HG02885 (cell line): ENCODE measurements at regions not wholly inside any gene's neighbourhood (a gene's known extent, or its start where the extent isn't known, plus 50 kb on each side); places are given as distances from the start of the nearest gene placed in this dataset.

Experiments
- ATAC-seq: cut with Tn5 transposase; IDR thresholded peaks from one replicate; pipeline ENCODE4 v1.9.1; 2021; ENCODE audit warnings: mild to moderate bottlenecking; ENCODE audit not compliant: unreplicated experiment, poor library complexity

- ATAC-seq: no peak
Measured at GRCh38 chr18:56246916-56247315, 391.5 kb downstream of the TXNL1 start.

GRCh38 chr18:56245866-56246580 is 392.4 kb downstream of the TXNL1 start:
- no peak for ATAC-seq

- no peak for ATAC-seq
Measured at GRCh38 chr18:56240405-56240804, 398.0 kb downstream of the TXNL1 start.

- no peak for ATAC-seq
Measured at GRCh38 chr18:56238576-56238975, 399.8 kb downstream of the TXNL1 start.

- ATAC-seq: peak; percentile 83
Measured at GRCh38 chr18:56235481-56236013, 402.8 kb downstream of the TXNL1 start.

GRCh38 chr18:56235071-56235470 is 403.3 kb downstream of the TXNL1 start:
- peak; percentile 54 for ATAC-seq

GRCh38 chr18:56233595-56233994 is 404.8 kb downstream of the TXNL1 start:
- ATAC-seq: no peak

GRCh38 chr18:56226025-56226424 is 412.4 kb downstream of the TXNL1 start:
- no peak for ATAC-seq

- no peak for ATAC-seq
Measured at GRCh38 chr18:56224669-56225561, 413.5 kb downstream of the TXNL1 start.

- ATAC-seq: no peak
Measured at GRCh38 chr18:56221195-56222065, 417.0 kb downstream of the TXNL1 start.

- ATAC-seq: no peak
Measured at GRCh38 chr18:56217406-56217805, 421.0 kb downstream of the TXNL1 start.

GRCh38 chr18:56214706-56215105 is 423.7 kb downstream of the TXNL1 start:
- ATAC-seq: no peak

GRCh38 chr18:56210520-56210919 is 427.9 kb downstream of the TXNL1 start:
- ATAC-seq: no peak

GRCh38 chr18:56207989-56208388 is 430.4 kb downstream of the TXNL1 start:
- no peak for ATAC-seq

- ATAC-seq: no peak
Measured at GRCh38 chr18:56204052-56204451, 434.3 kb downstream of the TXNL1 start.

GRCh38 chr18:56202678-56203077 is 435.7 kb downstream of the TXNL1 start:
- ATAC-seq: no peak

- ATAC-seq: no peak
Measured at GRCh38 chr18:56200381-56200911, 437.9 kb downstream of the TXNL1 start.

GRCh38 chr18:56199580-56200330 is 438.6 kb downstream of the TXNL1 start:
- ATAC-seq: no peak

- ATAC-seq: peak; percentile 93
Measured at GRCh38 chr18:56197241-56197859, 441.0 kb downstream of the TXNL1 start.
